Myocyte (in vitro differentiated cells): ENCODE measurements at regions not wholly inside any gene's neighbourhood (a gene's known extent, or its start where the extent isn't known, plus 50 kb on each side); places are given as distances from the start of the nearest gene placed in this dataset.

Experiments used
- DNase-seq: peaks from one replicate; pipeline ENCODE4 v3.0.0-alpha.2; 2012; ENCODE audit warnings: low read depth

GRCh38 chr14:54207476-54208462 lies 189.0 kb upstream of the CDKN3 start:
- DNase-seq: no peak

DNA sequence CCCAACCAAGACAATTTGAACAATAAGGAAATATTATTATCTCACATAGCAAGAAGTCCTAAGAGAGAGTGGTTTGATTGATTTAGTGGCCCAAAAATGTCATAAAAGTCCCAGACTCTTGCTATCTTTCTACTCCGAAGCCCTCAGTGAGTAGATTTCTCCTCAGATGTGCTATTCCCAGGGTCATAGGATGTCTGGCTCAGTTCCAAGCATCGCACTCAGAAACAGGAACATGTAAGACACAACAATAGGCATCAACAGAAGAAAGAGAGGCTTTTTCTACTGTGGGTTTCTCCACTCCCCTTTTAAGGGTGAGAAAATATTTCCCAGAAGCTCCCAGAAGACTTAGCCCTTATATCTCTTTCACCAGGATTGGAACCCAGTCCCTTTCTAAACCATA lies 188.1 kb upstream of the CDKN3 start:
- no peak for DNase-seq

DNA sequence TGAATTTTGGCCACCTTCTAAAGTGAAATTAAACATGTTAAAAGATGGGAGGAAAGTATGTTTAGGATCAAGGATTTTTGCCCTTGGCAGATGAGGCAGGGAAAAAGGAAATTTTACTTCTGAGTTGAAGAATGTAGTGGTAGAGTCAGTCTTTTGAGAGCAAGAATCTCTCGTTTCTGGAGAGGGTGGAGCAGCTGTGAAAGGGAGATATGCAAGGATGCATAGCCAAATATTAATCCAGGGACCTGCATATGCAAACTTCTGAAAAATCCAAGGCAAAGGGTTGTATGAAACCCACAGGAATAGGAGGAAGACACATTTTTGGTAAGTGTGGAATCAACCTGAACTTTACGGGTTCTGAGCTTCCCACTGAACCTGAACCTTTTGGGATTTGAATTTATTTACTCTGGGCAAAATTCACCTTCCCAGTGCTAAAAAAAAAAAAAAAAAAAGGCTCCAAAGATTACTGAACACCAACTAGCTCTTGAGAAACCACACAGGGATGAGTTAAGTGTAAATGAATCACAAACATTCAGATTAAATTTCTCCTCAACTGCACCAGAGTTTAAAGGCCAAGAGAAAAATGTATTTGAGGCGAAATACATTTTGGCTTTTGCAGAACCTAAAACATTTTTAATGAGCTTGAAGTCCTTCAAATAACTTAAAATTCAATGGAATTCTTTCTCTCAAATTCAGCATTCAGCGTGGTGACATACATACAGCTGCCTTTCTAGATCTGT lies 187.1 kb upstream of the CDKN3 start:
- DNase-seq: peak; percentile 57

DNA sequence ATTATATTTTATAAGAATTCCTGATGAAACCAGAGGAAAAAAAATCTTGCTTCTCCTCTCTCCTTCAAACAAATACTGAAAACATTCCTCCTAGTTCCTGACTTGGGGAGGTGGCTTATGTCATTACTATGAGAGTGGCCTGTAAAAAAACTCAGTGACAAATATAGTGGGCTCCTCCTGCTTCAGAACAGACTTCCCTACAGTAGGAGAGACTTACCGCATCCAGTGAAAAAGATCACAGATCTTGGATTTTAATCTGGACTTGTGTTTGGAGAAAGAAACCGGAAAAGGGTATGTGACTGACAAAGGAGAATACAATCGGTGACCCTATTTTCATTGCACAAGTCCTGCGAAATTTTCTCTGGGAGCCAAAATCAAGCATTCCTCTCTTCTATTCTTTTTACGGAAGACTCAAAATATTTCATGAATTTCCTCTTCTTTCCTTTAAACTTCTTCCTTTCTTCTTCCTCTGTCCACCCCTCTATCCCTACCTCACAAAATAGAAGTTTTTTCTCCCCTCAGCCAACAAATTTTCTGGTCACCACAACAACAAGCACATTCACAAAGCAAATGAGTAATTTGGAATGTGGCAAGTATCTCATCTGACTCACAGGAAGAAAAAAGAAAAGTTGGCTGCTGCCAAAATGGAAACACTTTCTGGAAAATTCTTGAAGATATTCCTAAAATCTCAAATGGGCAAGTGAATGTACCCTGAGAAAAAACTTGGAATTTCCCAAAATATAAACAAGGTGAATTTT lies 185.1 kb upstream of the CDKN3 start:
- peak; percentile 82 for DNase-seq

DNA sequence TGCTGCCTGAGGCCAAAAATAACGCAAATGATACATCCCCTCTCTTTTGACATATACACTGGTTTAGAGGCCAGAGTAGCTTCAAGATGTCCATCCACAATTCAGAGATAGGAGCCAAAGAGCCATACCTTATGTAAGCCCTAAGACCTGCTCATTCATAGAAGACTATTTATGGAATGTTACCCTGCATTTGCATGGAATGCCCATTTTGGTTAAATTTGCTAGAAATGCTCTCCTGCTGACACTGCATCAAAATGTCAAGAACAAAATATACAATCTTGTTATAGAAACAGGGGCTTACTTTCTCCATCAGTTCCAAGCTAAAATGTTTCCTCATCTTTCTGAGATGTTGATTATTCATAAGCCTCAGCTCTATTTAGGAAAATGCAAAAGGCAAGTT lies 183.3 kb upstream of the CDKN3 start:
- DNase-seq: no peak

DNA sequence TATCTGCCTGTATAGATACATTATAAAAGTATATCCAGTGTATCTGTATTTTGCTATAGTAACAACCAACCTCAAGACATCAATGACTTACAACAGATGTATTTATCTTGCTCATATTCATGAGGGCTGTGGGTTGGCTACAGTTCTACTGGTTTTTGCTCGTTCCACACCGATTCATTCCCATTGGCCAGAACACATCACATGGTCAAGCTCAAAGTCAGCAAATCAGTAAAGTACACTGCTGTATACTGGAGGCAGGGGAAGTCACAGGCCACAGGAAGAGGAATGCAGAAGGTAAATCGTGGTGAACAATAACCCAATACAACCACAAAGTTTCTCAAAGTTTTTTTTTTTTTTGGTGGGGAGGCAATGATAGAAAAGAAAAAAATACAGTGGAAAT lies 180.0 kb upstream of the CDKN3 start:
- DNase-seq: no peak

- DNase-seq: no peak
Measured at GRCh38 chr14:54219261-54220070, 177.3 kb upstream of the CDKN3 start.

GRCh38 chr14:54220071-54220703 lies 176.6 kb upstream of the CDKN3 start:
- DNase-seq: no peak

- DNase-seq: no peak
Measured at GRCh38 chr14:54220704-54221431, 175.9 kb upstream of the CDKN3 start.

DNA sequence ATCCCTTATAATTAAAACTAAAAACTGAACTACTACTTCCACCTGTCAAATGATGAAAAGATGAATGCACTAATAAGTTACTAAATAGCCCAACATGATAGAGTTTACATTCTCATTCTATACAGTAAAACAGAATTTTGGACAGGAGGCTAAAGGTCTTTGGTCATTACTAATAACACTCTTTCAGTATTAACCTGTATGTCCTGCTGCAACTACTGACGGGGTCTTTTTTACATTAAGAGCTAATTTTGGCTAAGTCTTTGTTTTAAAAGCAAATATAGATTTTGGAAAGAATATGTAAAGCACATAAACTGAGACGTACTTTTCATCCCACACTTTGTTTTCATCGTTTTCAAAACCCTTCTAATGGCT lies 175.4 kb upstream of the CDKN3 start:
- DNase-seq: no peak

DNA sequence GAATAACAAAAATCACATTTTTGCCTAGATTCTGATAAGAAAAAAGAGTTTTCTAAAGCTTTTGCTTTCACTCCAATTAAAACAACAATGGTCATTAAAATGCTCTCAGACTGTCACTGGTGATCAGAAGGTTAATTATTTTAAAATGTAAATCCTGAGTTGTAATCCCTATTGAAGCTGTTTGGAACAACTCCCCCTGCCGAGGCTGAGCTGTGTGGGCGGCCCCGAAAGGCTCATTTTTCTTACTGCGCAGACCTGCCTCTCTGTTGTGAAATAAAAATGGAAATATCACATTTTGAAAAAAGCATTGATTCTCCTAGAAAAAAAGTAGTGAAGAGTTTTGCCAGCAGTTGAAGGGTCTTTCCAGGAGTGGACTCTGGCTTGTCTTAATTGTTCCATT lies 174.8 kb upstream of the CDKN3 start:
- DNase-seq: no peak

DNA sequence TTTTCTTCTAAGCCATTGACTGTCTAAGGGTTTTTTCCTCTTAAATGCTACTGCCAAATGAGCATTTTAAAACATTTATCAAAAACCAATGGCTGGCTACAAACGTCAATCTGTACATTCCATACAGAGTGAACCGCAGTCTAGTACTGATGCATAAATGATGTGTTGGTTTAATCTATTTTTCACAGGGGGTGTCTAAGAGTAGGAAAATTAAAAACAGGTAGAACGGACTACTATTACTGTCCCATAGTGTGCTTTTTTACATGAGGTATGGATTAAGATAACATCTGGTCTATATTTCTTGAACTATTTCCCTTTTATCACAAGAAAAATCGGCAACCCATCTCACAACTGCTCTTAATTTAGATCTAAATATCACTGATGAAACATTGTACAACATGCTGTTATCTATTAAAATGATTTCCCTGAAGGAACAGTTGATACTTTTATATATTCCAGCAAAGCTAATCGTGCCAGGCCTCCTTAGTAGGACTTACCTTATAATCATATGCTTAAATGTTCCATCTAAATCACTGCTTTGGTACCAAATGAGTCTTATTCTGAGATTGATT lies 172.9 kb upstream of the CDKN3 start:
- no peak for DNase-seq

GRCh38 chr14:54225457-54226060 lies 171.2 kb upstream of the CDKN3 start:
- DNase-seq: no peak

GRCh38 chr14:54226103-54226502 lies 170.7 kb upstream of the CDKN3 start:
- DNase-seq: no peak

- DNase-seq: no peak
Measured at GRCh38 chr14:54226558-54226957, 170.2 kb upstream of the CDKN3 start.

DNA sequence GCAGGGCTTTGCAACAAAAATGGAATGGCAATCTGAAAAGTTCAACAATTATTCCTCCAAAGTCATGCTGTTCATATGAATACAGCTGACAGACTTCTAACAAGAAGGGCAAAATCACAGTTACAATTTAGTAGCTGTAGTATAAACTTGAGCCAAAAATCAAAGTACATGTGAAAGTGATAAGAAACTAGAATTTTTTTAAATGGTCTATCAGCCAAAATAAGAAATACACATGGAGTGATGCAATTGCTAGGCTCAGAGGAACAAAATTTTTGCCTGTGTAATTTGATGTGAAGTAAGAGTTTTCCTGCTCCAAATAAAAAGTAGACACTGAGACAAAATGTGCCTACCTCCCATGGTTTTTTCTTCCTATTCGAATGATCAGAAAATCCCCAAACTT lies 167.7 kb upstream of the CDKN3 start:
- DNase-seq: no peak

DNA sequence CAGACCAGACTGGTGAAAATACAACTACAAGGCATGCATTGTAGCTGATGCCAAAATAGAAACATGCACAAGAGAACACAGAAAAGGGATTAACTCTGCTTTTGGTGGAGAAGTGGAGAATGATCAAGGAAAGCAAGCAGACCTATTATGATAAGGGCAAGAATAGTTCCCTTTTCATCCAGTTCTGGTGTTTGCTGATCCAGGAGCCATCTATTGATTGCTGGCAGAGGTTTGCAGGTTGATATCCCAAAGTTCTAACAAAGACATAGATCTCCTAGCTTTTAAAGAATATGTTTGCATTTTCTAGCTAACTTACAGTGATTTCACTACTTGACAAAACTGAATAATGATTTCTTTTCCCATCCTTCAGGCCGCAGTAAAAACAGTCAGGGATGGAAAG lies 166.2 kb upstream of the CDKN3 start:
- no peak for DNase-seq

DNA sequence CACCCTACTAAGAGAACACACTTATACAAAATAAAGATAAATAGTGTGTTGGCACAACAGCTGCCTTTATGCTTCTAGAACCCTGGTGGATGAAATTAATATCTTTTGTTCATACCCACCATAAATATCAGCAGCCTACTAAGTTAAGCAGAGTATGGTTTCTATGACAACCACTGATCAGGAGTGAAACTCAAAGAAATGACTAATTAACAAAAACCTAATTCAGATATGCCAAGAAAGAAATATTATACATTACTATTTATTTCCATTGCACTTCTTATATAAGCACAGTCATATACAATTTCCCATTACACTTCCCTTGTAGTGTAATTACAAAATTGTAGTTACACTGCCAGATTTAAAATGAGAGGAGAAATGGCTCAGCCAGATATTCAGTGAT lies 164.1 kb upstream of the CDKN3 start:
- no peak for DNase-seq

DNA sequence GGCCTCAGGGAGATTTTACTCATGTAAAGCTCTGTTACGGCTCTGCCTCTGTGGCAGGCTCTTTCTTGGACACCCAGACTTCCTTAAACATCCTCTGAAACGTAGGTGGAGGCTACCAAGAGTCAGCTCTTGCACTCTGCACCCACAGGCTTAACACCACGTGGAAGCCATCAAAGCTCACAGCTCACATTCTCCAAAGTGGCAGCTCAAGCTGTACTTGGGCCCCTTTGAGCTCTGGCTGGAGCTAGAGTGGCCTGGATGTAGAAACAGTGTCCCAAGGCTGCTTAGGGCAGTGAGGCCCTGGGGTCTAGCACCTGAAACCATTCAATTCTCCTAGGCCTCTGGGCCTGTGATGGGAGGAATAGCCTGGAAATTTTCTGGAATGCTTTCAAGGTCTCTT lies 155.3 kb upstream of the CDKN3 start:
- no peak for DNase-seq
